Stimulated activated CD8-positive, alpha-beta memory T cell treated with anti-CD3 and anti-CD28 coated beads, Interleukin-4, amount 100 ng/mL, for 4 hours (primary cell): ENCODE measurements at regions not wholly inside any gene's neighbourhood (a gene's known extent, or its start where the extent isn't known, plus 50 kb on each side); places are given as distances from the start of the nearest gene placed in this dataset.

Experiments used
- DNase-seq, 2 donors: peaks; one replicate each; pipeline ENCODE4 v3.0.0-alpha.2; 2020; ENCODE audit warnings: low read depth in 2 of 2, low spot score in 1 of 2

DNA sequence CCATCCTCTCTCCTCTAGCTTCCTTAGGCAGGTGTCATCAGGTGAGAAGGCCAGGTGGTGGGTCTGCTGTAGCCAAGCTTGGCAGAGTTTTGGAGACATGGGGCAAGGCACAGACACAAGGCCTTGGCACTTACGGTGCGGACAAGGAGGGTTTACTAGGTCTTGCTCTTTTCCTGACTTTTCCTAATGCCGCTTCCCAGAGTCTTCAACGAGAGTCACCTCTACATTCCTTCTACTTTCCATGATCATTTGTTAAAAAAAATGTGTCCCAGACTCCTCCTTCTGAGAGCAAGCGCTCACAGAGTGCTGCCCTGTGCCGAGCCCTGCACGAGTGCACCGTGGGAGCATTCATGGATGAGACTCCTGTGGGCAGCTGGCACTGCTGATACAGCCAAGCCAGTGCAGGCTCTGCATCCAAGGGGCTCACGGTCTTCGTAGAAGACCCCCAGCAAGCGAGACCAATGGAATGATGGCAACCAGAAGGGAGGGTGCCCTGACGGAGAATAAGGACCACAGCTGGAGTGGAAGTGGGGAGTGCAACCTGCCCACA is 243.0 kb upstream of the MKI67 start:
- DNase-seq, result no peak

DNA sequence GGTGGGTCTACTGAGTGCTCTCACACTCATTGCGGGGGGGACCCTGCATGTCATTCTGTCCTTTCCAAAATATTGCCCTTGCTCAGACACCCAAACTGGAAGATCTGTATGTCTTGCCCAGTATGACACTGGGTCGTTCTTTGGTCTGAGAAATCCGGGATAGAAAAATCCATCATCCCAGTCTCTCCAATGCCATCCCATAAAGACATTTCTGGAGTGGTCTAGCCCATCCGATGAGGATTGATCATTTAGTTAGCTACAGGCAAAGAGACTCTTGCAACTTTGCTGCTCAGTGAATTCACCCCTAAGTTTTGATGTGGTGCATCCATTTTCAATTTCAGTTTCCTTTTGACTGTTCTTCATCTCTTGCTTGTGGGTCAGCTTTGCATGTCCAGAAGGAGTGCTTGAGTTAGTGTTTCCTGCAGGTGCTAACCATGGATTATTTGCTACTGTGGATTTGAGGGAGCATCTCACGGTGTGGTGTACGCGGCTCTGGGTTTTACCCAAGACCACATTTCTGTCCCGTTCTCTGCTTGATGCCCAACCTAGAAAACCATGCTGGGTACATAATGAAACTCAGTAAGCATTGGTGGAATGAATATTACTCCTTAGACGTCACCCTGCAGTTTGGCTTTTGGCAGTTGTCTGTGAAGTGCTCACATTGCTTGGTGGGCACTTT is 247.0 kb upstream of the MKI67 start:
- DNase-seq, result no peak

DNA sequence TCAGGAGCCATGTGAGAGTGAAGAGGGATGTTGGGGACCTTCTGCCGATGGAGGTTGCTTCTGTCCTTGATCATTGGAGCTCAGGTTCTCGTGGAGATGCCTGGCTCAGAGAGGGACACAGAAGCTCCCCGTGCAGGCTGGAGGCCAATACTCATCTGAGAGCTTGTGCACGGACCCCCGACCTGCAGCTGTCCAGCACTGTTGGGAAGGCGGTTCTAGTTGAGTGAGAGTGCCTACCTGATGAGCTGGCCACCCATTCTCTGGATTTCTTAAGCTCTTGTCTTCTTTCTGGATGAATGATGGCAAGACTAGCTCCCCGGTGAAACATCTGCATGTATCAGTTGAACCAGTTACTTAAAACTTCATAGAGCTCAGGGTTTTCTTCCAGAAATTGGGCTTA is 247.6 kb upstream of the MKI67 start:
- DNase-seq, result no peak

DNA sequence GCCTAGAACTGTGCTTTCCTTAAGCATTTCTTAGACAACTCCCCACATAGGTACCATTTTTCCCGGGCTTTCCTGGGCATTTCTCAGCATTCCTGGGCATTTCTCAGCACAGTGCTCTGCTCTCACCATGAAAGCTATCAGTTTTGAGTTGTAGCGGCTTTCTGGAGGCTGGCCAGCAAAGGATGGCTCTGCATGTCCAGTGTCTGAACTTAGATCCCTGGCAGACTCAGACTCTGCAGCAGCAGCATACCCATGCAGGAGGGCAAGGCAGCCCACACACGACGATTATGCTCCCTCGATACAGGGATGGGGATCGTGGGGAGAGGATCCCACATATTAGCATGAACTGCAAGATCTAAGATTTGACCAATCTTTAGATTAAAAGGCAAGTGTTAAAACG is 248.9 kb upstream of the MKI67 start:
- no peak for DNase-seq

DNA sequence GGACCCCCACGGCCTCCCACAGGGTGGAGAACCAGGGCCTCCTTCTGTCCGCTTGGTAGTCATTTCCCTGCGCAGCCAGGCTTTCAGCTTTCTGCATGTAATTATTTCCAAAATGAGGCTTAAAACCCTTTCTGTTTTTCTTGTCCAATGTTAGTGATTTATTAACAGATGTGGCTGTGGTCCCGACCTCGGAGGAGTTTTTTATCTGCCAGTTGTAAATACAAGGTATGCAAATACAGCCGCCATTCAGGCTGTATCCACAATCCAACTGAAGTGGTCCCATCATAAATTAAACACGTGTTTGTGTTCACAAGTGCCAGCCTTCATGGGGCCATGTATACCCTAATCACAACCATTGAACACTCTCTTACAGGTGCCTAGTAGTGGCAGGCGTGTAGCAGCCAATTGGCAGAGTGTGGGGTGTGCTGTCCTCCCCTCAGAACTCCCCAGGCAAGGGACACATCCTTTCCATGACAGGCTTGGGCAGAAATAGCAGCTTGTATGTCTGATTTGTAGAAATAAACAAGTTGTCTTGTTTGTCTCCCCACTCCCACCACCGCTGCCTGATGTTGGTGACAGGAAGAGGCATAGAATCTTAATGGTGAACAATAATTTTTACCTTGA is 251.3 kb upstream of the MKI67 start:
- no peak for DNase-seq

- DNase-seq, result no peak
Observed at GRCh38 chr10:128377988-128378387, 251.8 kb upstream of the MKI67 start.

GRCh38 chr10:128380946-128381345 is 254.7 kb upstream of the MKI67 start:
- DNase-seq, result no peak

DNA sequence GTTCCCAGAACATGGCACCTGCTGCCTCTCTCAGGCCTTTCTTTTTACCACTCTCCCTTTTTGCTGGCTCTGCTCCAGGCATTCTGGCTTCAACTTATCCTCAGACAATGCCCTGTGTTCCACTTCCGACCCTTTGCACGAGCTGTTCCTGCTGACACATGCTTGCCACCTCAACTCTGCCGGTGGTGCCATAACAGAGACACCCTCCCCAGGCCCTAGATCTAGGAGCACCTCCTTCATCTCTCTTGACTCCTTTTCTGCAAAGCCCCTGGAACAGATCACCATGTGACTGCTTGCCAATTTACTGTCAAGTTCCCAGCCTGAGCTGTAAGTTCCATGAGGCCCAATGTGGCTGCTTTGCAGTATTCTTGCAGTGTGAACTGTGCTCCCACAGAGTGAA is 256.0 kb upstream of the MKI67 start:
- no peak for DNase-seq

DNA sequence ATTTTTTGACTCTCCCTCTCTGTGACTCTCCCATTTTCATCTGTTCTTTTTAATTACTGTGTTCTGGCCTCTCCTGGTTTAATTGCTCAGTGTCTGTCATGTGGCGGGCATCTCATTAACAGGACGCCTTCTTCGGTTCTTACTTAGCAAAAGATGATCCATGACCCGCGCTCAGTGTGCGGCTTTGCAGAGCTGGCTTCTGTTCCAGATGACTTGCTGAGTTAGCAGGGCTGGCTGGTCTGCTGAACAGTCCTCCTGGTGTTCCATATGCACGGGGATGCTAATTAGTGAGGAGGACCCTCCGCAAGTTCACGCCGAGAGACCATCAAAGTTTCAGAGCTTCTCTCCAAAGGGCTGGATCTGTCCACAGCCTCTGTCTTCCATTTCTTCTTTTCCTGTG is 258.6 kb upstream of the MKI67 start:
- no peak for DNase-seq

- DNase-seq, result no peak
Observed at GRCh38 chr10:128386231-128386630, 260.0 kb upstream of the MKI67 start.

- no peak for DNase-seq
Observed at GRCh38 chr10:128386816-128387604, 260.8 kb upstream of the MKI67 start.

GRCh38 chr10:128390596-128390995 is 264.4 kb upstream of the MKI67 start:
- DNase-seq, result no peak

DNA sequence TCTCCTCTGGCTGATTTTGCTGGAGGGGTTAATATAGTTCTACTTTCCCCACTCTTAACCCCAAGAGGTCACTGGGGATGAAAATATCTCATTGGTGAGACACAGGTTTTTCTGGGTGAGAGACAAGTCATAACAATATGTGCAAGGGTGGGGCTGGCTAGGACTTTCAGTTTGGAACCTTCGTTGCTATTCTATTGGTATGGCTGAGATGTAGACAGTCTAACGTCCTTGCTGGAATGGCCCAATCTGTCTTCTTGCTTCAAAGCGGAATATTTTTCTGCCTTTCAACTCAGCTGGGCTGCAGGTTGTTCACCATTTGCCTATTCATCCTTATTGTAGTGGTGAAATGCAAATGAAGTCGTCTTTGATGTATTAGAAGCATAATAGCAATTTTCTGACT is 267.3 kb upstream of the MKI67 start:
- no peak for DNase-seq

DNA sequence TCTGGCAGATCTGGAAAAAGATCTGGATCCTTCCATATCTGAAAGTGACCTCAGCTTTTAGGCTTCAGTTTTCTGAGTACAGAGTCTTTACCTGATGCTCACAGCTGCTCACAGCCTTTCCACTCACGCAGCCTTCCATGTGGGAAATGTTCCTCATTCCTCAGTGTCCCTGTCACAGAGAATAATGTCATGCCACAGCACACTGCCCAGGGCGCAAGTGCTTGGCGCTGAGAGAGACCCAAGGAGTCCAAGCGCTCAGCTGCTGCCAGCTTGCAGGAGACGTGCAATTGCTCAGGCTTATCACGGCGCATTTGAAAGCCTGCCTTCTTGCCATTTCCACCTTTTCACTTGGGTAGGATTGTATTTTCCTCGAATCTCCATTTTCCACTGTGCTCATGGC is 271.9 kb upstream of the MKI67 start:
- DNase-seq, result no peak

GRCh38 chr10:128398999-128399398 is 272.8 kb upstream of the MKI67 start:
- DNase-seq, result no peak

- no peak for DNase-seq
Observed at GRCh38 chr10:128400564-128400963, 274.3 kb upstream of the MKI67 start.

- DNase-seq, result no peak
Observed at GRCh38 chr10:128405450-128405849, 279.2 kb upstream of the MKI67 start.

DNA sequence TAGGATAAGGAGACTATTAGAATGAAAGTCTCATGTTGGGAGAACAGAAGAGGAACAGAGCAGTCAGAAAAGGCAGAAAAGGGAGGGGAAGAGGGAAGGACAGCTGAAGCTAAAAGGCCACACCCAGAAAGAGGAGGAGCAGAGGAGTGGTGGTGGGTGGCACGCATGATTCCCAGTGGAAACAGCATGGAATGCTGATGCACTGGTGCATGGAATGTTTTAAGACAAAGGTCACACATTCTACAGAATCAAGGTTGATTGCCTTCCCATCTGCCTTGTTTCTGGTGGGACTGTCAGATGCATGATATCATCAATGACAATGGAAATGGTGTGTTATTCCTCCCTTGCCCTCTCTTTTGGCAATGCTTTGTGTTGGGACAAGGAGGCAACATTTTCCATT is 285.4 kb upstream of the MKI67 start:
- DNase-seq, result no peak

DNA sequence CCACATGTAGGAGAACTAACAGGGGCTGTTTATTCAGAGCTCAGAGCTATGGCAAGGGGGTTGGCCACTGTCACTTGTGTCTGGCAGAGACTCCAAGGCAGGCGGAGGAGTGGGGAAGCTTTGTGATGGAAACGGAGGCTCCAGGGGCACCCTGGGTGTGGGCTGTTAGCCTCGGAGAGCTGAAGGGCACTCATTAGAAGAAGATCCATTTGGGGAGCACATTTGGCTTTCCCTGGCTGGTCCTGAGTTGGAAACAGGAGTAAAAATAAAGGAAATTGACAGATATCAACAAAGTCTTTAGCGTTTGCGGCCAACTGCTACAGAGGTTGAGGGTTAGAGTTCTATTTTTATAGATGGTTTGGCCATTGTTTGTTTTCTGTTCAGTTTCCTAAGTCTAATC is 288.3 kb upstream of the MKI67 start:
- no peak for DNase-seq

- no peak for DNase-seq
Observed at GRCh38 chr10:128416231-128416630, 290.0 kb upstream of the MKI67 start.

DNA sequence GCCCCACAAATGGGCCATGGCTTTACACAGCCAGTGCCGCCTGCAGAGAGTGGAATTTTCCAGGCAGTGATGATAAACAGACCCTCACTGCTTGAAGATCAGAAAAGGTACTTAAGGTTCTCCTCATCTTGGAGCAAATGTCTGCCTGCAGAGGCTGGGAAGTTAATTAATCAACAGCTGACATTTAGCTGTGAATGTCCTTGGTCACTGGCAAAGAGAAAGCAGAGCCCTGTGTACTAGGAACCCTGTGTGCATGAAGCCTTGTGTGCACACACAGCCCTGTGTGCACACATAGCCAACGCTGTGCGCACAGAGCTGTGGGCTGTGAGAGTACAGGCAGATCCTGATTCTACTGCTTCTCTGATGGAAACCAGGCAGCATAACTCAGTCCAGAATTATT is 291.6 kb upstream of the MKI67 start:
- no peak for DNase-seq

GRCh38 chr10:128418819-128419218 is 292.6 kb upstream of the MKI67 start:
- DNase-seq, result no peak
